ENCODE measurements at regions not wholly inside any gene's neighbourhood (a gene's known extent, or its start where the extent isn't known, plus 50 kb on each side); places are given as distances from the start of the nearest gene placed in this dataset.
"Not testable (repeated sequence)": the region's sequence is repeated elsewhere in the genome, so short reads cannot be mapped to it uniquely, and the experiment has no call there.

DNA sequence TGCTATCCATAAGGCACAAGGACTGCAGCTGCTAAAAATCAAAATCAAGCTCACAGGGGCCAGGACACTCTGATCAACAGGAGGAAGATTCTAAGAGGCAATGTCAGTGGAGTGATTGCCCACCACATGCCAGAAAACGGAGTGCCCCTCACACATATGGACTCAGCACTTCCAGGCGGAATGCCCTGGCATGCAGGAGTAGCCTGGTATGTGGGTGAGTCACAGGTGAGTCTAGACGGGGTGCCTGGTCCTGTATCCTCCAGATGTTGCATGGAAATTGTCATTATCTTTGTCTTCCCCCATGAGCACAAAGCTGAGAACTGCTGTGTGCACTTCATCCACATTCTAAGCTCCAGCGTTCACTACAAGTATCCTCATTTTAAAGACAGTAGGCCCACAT, 129.2 kb upstream of the FOXD4L5 start:
- DNase-seq = not testable (repeated sequence)

DNA sequence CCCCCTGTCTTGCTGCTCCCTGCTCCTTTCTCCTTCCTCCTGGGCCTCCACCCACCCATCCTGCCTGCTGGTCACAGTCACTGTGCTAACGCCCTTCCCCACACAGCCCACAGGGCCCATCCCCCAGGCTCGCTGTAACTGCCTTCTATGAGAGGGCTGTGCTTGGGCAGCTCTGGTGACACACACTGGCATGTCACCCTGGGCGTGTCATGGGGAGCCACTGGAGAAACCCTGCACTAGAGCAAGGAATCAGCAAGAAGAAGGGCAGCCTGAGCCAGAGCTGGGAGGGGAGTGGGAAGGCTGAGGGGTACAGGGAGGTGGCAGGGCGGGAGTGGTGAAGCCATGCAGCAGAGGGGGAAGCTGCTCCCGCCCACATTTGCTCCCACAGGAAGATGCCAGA, 128.4 kb upstream of the FOXD4L5 start:
- DNase-seq = not testable (repeated sequence)

DNA sequence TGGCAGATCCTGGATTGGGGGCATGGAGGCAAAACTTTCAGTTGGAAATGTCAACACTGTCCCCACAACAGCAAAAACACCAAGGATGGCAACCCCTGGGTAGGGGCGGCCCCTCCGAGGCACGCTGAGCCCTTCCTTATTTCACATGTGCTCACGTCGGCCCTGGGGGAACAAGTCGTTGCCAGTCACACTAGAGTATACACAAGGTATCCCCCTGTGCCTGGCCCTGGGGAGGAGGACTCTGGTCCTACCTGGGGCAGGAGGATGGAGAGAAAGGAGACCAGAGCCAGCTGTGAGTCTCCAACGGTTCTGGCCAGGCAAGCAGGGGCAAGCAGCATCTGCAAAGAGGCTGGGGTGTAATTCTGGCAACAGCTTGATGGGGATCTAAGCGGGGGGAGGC, 126.9 kb upstream of the FOXD4L5 start:
- no peak for DNase-seq

DNA sequence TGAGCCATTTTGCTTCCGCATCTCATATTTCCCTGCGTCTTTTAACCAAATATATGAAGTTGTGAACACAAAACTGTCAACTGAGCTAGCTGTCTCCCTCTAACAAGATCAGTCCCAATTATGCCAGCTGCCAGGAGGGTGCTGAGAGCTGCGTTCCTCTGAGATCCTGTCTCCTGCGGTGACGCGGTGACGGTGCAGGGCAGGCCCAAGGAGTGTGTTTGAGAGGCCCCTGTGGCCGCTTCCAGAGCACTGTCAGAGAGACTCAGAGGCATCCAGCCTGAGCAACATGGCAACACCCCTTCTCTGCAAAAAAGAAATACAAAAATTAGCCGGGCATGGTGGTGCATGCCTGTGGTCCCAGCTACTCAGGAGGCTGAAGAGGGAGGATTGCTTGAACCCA, 126.3 kb upstream of the FOXD4L5 start:
- DNase-seq = no peak

DNA sequence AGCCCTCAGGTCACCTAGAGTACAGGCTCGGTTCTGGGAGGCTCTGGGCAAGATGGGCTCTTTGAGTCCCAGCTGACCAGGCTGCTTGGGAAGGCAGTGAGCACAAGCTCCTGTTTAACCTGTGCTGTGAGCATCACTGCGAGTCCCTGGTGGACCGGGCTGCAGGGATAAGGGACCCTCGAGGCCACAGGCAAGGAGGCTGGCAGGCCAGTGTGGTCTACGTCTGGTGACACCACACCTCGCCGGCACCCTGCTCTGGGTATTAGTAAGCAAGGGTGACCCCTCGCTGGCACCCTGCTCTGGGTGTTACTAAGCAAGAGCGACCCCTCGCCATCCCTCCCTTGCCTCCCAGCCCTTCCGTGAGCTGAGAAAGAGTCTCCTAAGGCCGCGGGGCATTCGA, 125.9 kb upstream of the FOXD4L5 start:
- no peak for DNase-seq

DNA sequence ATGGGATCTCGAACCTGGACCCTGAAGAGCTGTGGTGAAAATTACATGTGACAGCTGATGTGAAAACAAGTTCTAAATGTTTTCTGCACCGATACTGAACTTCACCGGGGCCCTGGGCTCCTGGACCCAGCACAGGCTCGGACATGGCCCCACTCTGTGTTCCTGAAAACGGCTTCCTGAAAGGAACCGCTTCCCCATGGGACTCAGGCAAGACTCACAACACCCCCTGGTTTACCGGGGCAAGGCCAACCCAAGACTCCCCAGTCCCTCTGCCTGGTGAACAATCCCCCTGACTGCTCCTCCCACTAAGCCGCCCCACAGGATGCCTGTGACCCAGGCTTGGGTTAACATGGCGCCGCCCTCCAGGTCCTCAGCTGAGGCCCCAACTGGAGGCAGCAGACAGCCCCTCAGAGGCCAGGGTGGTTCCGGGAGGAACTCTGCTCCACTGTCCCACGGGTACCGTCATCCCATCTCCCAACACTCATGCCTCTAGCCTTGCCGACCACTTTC, 124.5 kb upstream of the FOXD4L5 start:
- DNase-seq = no peak

DNA sequence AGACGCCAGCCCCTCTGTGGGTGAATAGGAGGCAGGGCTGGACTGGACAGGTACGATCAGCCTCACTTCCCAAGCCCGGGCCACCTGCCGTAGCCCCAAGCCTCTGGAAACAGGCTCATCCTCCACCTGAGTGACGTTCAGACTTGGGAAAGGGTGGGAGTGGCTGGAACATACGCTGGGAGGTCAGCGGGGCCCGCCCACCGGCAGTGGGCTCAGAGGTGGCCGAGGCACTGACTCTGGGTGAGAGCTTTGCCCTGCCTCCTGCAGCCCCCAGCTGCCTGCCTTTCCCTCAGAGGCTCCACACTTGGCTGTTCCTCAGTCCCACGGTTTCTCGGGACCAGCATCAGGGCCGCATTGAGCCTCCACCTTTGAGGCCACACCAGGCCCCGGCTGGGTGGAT, 123.8 kb upstream of the FOXD4L5 start:
- DNase-seq = not testable (repeated sequence)

DNA sequence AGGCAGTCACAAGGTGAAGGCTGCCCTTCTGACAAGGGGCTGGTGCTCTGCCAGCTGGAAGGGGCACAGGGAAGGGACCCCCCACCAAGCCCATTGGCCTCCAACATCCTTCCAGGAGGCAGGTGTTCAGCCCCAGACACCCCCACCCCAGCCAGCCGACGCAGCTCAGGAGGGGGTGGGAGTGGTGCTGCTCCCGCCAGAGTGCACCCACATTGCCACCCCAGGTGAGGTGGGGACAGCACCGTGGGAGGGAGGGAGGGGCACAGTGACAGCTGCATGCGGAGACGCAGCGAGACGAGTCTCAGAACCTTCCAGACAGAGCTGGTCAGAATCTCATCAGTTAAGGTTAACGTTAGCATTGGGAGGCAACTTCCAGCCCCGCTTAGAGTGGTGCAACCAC, 121.6 kb upstream of the FOXD4L5 start:
- DNase-seq = not testable (repeated sequence)

DNA sequence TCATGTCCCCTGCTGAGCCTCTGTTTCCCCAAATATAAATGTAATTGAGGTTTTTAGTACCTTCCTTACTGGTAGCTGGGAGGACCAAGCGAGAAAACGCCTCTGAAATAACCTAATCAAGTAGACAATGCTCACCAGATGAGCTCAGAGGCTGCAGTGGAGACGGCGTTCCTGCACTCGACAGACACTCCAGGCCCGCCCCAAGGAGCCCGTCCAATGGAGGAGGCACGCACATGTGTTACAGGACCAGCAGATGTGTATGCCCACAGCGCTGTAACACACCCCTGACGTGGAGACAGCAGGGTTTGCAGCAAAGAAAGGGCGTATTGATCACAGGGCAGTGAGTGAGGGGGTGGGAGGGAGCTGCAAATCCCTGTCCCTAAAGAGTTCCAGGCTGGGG, 120.8 kb upstream of the FOXD4L5 start:
- not testable (repeated sequence) for DNase-seq

DNA sequence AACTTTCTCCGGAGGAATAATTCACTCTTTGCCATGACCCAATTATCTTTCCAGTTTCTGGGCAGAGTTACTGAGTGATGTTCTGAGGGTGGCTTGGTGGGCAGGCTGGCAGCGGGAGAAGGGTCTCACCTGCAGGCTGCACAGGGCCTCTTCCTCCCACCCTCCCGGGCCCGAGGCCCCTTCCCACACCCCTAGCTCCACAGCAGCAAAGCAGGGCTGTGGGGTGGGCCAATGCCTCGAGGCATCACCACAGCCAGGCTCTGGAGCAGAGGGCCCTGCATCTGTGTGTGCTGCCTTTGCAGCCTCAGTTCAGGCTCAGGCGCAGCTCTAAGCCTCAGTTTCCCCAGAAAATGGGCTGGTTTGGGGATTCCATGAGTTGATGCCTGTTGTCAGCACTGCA, 120.2 kb upstream of the FOXD4L5 start:
- DNase-seq = no peak

DNA sequence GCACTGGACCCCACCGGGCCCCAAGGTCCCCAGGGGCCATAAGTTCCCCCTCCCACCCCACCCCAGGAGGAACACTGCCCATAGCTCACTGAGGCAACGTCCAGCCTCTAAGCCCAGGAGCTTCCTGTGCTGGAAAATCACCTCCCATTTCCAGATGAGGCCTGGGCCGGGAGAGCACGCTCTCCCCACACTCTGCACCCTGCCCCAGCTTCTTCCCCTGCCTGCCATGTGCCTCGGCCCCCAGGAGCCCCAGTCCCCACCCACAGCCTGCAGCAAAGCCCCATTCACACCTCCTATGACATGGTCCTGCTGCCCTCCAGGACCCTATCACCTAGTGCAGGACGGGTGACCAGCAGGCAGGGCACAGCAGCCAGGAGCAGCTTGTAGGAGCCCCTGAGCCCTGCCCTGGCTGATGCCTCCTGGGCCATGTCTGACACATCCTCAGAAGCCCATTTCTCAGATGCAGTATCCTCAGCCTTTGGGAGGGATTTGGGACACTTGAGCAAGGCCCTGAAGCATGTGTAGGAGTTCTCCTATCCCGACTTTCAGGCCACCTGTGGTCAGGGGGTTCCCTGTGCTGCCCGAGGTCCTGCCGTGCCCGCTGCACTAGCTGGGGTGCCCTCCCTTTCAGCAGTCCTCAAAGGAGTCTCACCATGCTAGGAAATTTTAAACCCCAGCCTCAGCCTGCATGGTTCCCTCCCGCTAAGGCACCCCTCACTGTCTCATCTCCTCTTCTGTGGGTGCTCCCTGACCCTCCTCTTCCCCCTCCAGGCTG, 119.4 kb upstream of the FOXD4L5 start:
- no peak for DNase-seq

DNA sequence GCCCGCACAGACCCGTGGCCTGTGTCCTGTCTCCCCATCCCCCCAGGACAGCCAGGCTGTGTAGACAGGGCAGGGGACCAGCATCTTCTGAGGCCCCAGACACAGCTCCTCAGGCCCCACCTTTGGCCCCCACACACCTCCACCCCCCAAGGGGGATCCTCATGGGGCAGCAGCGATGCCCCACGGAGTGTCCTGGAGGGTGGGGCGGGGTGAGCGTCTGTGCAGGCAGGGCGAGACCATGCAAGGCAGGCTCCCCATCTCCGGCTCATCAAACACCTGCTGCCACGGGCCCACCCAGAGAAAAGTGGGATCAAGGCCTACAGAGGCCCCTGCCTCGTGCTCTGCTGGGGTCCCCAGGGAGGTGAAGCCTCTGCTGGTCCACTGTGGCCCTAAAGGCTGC, 118.7 kb upstream of the FOXD4L5 start:
- DNase-seq = no peak

DNA sequence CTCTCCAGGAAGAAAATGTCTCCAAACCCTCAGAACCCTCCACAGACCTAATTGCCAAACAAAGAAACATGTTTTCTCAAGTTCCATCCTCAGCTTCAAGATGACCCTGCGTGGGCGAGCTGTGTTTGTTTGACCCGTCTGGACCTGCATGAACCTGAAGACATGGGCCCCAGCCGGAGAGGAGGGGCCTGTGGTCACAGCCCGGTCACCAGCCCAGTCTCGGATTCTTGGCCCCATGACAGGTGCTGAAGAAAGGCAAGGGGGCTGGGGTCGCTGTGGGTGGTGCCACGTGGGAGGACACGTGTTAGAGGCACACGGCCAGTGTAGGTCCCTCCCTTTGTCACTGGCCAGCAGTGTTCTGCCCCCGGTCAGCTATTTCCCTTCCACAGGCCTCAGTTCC, 118.1 kb upstream of the FOXD4L5 start:
- DNase-seq = not testable (repeated sequence)

DNA sequence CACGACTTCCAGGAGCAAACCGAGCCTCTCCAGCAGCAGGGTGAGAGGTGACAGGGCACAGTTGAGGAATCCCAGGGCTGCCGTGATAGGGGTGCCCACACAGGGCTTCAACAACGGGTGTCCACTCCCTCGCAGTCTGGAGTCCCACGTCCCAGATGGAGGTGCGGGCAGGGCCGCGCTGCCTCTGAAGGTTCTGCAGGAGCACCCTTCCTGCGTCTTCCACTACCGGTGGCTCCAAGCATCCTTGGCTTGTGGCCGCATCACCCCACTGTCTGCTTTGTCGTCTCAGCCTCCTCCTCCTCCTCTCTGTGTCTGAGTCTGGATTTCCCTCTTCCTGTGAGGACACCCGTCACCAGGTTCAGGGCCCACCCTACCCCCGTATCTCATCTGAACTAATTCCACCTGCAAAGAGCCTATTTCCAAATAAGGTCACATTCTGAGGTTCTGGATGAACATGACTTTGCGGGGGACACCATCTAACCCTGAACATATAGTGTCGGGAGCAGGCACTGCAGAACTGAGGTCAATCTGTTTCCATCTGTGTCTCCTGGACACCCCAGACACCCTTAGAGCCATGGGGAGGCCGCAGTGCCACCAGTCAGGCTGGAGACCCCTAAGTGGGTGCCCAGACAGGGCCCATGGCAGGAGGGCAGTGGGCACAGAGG, 117.3 kb upstream of the FOXD4L5 start:
- not testable (repeated sequence) for DNase-seq

DNA sequence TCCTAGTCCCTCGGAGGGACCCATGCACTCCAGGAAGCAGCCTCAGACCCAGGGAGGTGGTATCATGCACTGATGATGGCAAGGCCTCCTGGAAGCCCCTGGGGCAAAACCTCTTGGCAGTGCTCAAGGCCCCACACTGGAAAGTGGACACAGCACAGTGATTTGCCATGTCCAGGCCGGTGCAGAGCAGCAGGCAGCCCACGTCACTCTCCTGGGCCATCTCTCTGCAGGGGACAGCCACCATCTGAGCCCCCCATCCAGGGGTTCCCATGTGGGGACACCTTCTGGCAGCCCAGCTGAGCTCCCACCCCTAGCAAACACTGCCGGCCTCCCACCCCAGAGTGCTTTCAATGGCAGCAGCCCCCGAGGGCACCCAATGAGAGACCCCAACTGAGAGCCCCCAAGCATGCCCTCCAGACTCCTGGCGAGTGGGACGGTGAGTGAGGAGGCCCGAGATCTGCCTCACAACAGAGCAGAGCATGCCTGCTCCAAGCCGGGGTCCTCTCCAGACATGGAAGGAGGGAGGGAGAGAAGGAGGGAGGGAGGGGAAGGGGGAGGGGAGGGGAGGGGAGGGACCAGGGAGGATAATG, 116.5 kb upstream of the FOXD4L5 start:
- not testable (repeated sequence) for DNase-seq

DNA sequence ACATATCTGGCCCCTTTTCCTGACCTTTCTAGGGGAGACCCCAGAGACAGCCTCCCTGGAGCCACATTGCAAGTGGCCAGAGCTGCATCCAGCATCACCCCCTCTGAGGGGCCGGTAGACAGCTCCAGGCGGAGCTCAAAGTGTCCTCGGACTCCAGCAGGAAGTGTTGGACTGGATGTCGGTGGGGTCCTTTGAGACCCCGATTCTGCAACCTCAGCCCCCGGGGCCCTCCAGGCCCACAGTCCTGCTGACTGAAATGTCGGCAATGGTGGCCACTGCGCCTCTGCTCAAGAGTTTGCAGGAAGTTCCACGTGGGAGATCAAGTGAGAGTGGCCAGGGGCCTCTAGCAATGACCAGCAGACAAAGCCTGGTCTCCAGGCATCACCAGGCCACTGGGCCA, 115.9 kb upstream of the FOXD4L5 start:
- no peak for DNase-seq

DNA sequence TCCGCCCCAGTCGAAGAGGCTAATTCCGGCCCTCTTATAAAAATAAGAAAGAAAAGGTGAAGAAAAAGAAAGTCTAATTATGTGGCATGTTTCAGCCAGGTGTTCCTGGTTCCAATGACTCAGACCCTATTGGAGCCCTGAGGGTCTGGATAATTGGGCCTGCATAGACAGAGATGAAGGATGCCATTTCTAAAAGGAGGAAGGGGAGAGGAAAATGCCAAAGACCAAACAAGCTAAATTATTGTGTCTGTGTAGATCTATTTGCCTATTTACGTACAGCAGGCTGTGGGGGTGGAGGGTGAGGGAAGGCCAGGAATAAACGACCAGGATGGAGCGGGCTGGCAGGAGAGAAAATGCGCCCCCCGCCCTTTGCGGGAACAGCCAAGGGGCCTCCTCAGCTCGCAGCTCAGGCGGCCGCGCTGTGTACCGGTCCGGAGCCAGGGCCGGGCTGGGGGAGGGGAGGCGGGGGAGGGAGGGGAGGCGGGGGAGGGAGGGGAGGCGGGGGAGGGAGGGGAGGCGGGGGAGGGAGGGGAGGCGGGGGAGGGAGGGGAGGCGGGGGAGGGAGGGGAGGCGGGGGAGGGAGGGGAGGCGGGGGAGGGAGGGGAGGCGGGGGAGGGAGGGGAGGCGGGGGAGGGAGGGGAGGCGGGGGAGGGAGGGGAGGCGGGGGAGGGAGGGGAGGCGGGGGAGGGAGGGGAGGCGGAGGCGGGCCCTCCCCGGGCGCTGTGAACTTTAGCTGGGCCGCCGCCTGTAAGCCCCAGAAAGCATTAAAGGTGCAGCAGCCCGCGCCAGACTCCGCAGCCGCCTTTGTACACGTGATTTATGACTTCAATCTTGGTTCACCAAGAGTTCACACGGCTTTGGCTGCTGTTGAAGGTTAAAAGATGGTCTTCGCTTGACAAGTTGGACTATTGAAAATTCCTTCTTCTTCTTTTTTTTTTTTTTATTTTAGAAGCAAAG, 113.0 kb upstream of the FOXD4L5 start:
- DNase-seq = not testable (repeated sequence)

DNA sequence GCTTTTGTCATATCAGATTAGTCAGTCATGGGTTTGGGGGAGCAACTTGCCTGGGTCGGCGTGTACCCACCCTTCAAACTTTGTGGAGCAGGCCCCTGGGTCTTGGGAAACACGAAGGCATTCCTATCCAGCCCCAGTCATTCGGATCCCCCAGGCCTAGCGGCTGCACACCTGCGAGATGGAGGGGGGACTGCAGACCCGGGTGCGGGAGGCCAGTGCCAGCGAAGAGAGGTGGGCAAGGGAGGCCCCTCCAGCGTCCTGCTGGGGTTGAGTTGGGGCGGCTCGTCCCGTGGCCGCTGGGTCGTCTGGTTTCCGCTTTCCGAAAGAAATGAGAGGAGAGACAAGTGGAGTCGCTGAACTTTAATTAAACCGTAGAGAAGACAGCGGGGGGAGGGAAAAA, 112.2 kb upstream of the FOXD4L5 start:
- not testable (repeated sequence) for DNase-seq

DNA sequence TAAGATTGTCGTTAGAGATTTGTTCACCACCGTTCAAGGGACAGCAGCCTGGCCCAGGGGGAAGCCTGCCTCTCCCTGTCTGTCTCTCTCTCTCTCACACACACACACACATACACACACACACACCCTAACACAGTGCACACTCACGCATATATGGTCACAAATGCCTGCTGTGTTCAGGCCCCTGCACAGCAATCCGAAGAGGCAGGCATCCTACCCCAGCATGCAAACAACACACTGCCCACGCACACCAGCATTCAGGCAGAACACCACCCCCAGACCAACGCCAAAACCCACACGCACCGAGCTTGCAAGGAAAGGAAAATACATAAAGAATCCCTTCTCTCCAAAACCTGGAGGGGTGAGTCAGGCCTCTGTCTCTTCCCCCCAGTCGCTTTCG, 111.6 kb upstream of the FOXD4L5 start:
- not testable (repeated sequence) for DNase-seq

DNA sequence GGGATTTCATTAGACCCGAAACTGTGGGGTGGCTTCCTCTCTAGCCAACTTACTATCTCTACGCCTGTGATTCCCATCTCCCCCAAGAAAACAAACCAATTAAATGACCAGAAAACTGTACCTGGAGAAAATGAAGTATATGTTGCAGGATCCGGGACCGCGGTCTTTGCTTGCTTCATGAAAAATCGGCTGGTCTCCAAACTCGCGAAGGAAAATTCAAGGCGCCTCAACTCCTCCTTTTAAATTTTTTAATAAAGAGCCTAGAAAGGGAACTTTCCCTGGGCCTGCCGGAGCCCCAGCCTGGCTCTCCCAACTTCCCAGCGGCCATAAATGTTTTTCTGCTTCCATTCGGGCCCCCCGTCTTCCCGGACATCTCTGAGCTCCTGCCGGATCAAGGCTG, 110.8 kb upstream of the FOXD4L5 start:
- DNase-seq = not testable (repeated sequence)

DNA sequence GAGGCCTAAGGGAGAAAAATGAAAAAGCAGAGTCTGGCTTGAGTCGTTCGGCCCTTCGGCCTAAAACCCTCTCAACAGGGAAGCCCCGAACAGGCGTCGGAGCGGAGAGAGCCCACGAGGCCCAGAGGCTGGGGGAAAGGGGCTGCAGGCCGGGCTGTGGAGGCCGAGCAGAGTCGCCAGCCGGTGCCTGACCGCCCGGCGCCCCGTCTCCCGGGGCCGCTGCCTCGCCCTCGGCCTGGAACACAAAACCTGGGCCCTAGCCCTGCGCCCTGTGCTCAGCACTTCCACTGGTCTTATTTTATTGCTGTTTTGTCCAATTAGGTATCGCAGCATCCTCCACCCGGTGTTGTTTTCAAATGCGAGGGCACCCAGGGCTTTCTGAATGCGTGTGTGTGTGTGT, 110.1 kb upstream of the FOXD4L5 start:
- not testable (repeated sequence) for DNase-seq

DNA sequence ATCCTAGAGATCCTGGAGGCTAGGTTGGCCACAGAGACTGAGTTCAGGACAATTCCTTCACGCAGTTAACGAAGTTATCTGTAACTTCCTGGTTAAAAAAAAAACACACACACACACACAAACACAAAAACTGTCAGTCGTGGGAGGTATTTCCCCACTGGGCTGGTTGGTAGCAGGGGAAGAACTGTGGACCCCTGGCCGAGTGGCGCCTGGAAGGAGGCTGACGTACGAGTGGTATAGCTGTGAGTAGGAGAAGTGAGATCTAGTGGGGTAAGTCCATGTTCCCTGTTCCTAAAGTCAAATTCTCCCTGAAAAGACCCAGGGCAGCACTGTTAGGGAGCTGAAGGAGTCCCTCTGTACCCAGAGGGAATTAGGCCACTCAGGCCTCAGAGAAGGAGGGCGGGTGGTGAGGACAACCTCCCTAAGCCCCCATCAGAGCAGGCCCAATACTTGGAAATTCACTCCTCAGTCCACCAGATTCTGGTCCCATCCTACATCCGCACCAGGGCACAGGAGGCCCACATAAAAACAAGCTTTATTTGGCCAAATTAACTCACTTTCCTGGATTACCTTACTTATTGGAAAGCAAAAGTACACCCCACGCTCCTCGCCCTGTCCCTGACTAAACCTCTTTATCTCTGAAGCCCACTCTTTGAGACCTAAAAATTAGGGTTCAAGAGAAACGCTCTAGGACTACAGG, 108.3 kb upstream of the FOXD4L5 start:
- DNase-seq = not testable (repeated sequence)

All from stimulated activated CD4-positive, alpha-beta T cell treated with anti-CD3 and anti-CD28 coated beads, Interleukin-12 subunit alpha, Interleukin-12 subunit beta, amount 100 ng/mL, for 4 hours (primary cell).